HL-60 (cell line): ENCODE measurements at regions not wholly inside any gene's neighbourhood (a gene's known extent, or its start where the extent isn't known, plus 50 kb on each side); places are given as distances from the start of the nearest gene placed in this dataset.

ENCODE experiments used
- CTCF ChIP-seq: IDR thresholded peaks from one replicate; pipeline ENCODE4 v1.5.1; 2011; ENCODE audit warnings: low read length, control low read depth, inconsistent platforms; ENCODE audit not compliant: insufficient read depth
- REST ChIP-seq: IDR thresholded peaks from 2 replicates; pipeline ENCODE4 v1.6.1; 2012; ENCODE audit warnings: low read depth; ENCODE audit not compliant: insufficient replicate concordance

- no peak for TF ChIP-seq CTCF
- TF ChIP-seq REST, result no peak
Observed at GRCh38 chr5:152125661-152126205, 201.1 kb upstream of the GLRA1 start.
